SK-N-SH treated with all-trans-retinoic acid at 6 μM for 48 hours (cell line): ENCODE measurements at regions not wholly inside any gene's neighbourhood (a gene's known extent, or its start where the extent isn't known, plus 50 kb on each side); places are given as distances from the start of the nearest gene placed in this dataset.

ENCODE experiments used
- ARNTL ChIP-seq: fragments of 450-650 bp; formaldehyde crosslinking; IDR thresholded peaks from 2 replicates; pipeline ENCODE4 v1.5.0; 2020; ENCODE audit warnings: low read depth, mild to moderate bottlenecking, moderate library complexity, borderline replicate concordance
- CREB5 ChIP-seq: fragments of 250-450 bp; sonication (Bioruptor Pico); IDR thresholded peaks from 2 replicates; pipeline ENCODE4 v1.5.1; 2020; ENCODE audit warnings: low read depth, mild to moderate bottlenecking, moderate library complexity
- ESRRG ChIP-seq: fragments of 250-450 bp; sonication (Bioruptor Pico); IDR thresholded peaks from 2 replicates; pipeline ENCODE4 v1.6.1; 2021; ENCODE audit warnings: mild to moderate bottlenecking
- PATZ1 ChIP-seq: fragments of 250-450 bp; sonication (Bioruptor Pico); IDR thresholded peaks from 2 replicates; pipeline ENCODE4 v1.8.0; 2020; ENCODE audit warnings: mild to moderate bottlenecking, moderate library complexity, borderline replicate concordance
- RARB ChIP-seq: fragments of 250-450 bp; sonication (Bioruptor Pico); IDR thresholded peaks from 2 replicates; pipeline ENCODE4 v1.8.0; 2021; ENCODE audit warnings: mild to moderate bottlenecking, moderate library complexity
- SNAI2 ChIP-seq: fragments of 250-450 bp; sonication (Bioruptor Pico); IDR thresholded peaks from 2 replicates; pipeline ENCODE4 v1.5.0; 2020; ENCODE audit warnings: mild to moderate bottlenecking, moderate library complexity
- TCF4 ChIP-seq: fragments of 250-450 bp; sonication (Bioruptor Pico); IDR thresholded peaks from 2 replicates; pipeline ENCODE4 v1.8.0; 2021; ENCODE audit warnings: mild to moderate bottlenecking, moderate library complexity, borderline replicate concordance
- ZFP3 ChIP-seq: fragments of 250-450 bp; sonication (Bioruptor Pico); IDR thresholded peaks from 2 replicates; pipeline ENCODE4 v1.5.0; 2020; ENCODE audit warnings: mild to moderate bottlenecking, moderate library complexity
- ZFP30 ChIP-seq: fragments of 450-650 bp; formaldehyde crosslinking; IDR thresholded peaks from 2 replicates; pipeline ENCODE4 v1.5.0; 2022; ENCODE audit warnings: mild to moderate bottlenecking, moderate library complexity
- ZNF70 ChIP-seq: fragments of 450-650 bp; formaldehyde crosslinking; IDR thresholded peaks from 2 replicates; pipeline ENCODE4 v1.5.0; 2020; ENCODE audit warnings: mild to moderate bottlenecking, moderate library complexity
- TF ChIP-seq, protein P1 (sequence below): fragments of 250-450 bp; sonication (Bioruptor Pico); IDR thresholded peaks from 2 replicates; pipeline ENCODE4 v1.8.0; 2021; ENCODE audit warnings: low read depth, mild to moderate bottlenecking, moderate library complexity, borderline replicate concordance
- TF ChIP-seq, protein P2 (sequence below): fragments of 250-450 bp; sonication (Bioruptor Pico); IDR thresholded peaks from 2 replicates; pipeline ENCODE4 v1.5.0; 2020; ENCODE audit warnings: mild to moderate bottlenecking, moderate library complexity

DNA sequence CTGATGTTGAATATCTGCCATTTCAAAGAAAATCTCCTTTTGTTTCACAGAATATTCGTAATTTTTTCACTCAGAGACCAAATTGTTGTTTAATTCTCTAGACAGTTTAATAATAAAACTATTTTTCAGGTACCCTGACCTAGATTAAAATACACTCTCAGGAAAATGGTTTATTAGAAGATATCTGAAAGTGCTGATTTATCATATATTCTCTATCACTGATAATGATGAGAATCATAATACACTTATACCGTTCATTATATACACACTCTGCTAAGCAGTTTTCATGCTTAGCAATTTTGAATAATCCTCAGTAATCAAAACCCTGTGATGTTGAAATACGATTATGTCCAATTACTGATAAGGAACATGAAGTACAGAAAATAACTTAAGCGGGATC, 772.9 kb upstream of the CRIM1 start:
- TF ChIP-seq CREB5 (CRISPR knock-in tag) = no peak
- TF ChIP-seq PATZ1 (CRISPR knock-in tag) = no peak
- no peak for TF ChIP-seq ZFP30
- no peak for TF ChIP-seq ZFP3 (CRISPR knock-in tag)
- TF ChIP-seq RARB (CRISPR knock-in tag) = no peak
- TF ChIP-seq, protein P1, sequence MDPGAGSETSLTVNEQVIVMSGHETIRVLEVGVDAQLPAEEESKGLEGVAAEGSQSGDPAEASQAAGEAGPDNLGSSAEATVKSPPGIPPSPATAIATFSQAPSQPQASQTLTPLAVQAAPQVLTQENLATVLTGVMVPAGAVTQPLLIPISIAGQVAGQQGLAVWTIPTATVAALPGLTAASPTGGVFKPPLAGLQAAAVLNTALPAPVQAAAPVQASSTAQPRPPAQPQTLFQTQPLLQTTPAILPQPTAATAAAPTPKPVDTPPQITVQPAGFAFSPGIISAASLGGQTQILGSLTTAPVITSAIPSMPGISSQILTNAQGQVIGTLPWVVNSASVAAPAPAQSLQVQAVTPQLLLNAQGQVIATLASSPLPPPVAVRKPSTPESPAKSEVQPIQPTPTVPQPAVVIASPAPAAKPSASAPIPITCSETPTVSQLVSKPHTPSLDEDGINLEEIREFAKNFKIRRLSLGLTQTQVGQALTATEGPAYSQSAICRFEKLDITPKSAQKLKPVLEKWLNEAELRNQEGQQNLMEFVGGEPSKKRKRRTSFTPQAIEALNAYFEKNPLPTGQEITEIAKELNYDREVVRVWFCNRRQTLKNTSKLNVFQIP (CRISPR knock-in tag) = no peak
- no peak for TF ChIP-seq ZNF70 (CRISPR knock-in tag)
- no peak for TF ChIP-seq ARNTL
- TF ChIP-seq SNAI2 (CRISPR knock-in tag) = no peak
- TF ChIP-seq, protein P2, sequence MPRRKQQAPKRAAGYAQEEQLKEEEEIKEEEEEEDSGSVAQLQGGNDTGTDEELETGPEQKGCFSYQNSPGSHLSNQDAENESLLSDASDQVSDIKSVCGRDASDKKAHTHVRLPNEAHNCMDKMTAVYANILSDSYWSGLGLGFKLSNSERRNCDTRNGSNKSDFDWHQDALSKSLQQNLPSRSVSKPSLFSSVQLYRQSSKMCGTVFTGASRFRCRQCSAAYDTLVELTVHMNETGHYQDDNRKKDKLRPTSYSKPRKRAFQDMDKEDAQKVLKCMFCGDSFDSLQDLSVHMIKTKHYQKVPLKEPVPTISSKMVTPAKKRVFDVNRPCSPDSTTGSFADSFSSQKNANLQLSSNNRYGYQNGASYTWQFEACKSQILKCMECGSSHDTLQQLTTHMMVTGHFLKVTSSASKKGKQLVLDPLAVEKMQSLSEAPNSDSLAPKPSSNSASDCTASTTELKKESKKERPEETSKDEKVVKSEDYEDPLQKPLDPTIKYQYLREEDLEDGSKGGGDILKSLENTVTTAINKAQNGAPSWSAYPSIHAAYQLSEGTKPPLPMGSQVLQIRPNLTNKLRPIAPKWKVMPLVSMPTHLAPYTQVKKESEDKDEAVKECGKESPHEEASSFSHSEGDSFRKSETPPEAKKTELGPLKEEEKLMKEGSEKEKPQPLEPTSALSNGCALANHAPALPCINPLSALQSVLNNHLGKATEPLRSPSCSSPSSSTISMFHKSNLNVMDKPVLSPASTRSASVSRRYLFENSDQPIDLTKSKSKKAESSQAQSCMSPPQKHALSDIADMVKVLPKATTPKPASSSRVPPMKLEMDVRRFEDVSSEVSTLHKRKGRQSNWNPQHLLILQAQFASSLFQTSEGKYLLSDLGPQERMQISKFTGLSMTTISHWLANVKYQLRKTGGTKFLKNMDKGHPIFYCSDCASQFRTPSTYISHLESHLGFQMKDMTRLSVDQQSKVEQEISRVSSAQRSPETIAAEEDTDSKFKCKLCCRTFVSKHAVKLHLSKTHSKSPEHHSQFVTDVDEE (CRISPR knock-in tag) = no peak
- no peak for TF ChIP-seq TCF4
- no peak for TF ChIP-seq ESRRG (CRISPR knock-in tag)
